Activated naive CD8-positive, alpha-beta T cell treated with anti-CD3 and anti-CD28 coated beads, Interleukin-2, amount 10 ng/mL, durations not matched to agents 7 days and 5 days (primary cell): ENCODE measurements at regions not wholly inside any gene's neighbourhood (a gene's known extent, or its start where the extent isn't known, plus 50 kb on each side); places are given as distances from the start of the nearest gene placed in this dataset.

Experiments used
- ATAC-seq: fragments of 150-1000 bp; cut with Tn5 transposase; one replicate; pipeline ENCODE4 v1.10.0; 2021; ENCODE audit warnings: low read depth, moderate library complexity
- POLR2A ChIA-PET: fragments of 350-600 bp; sonication (Branson Sonifier 250); formaldehyde crosslinking; loops from one replicate; lab custom pipeline; 2021; ENCODE audit warnings: antibody characterized with exemption; lab: Charles Lee
- DNase-seq: peaks from one replicate; pipeline ENCODE4 v3.0.0; 2021
- H3K27ac Mint-ChIP-seq: one replicate; pipeline ENCODE4 v1.8.0; 2022; ENCODE audit warnings: mild to moderate bottlenecking, mixed read lengths
- H3K27me3 Mint-ChIP-seq: one replicate; pipeline ENCODE4 v1.8.0; 2022; ENCODE audit warnings: mild to moderate bottlenecking, moderate library complexity, mixed read lengths
- H3K36me3 Mint-ChIP-seq: one replicate; pipeline ENCODE4 v1.8.0; 2021; ENCODE audit warnings: mild to moderate bottlenecking, mixed read lengths
- H3K4me1 Mint-ChIP-seq: one replicate; pipeline ENCODE4 v1.8.0; 2021; ENCODE audit warnings: mixed read lengths
- H3K4me3 Mint-ChIP-seq: one replicate; pipeline ENCODE4 v1.8.0; 2022; ENCODE audit warnings: mild to moderate bottlenecking, moderate library complexity, mixed read lengths
- H3K9me3 Mint-ChIP-seq: one replicate; pipeline ENCODE4 v1.8.0; 2021; ENCODE audit warnings: mixed read lengths

GRCh38 chr16:85523602-85524364 lies 89.3 kb upstream of the GSE1 start:
- Mint-ChIP-seq H3K27me3 (peaks cover 2% of the 10 kb centered on the region), H3K27ac (no peak overlapping the region), H3K9me3 (peaks cover 5% of the 10 kb centered on the region), H3K4me1 (peaks cover 4% of the 10 kb centered on the region), H3K4me3 (no peak overlapping the region), H3K36me3 (no peaks in the 10 kb centered on the region)
- no peak for DNase-seq
- no peak for ATAC-seq
- POLR2A ChIA-PET = no interaction called here

DNA sequence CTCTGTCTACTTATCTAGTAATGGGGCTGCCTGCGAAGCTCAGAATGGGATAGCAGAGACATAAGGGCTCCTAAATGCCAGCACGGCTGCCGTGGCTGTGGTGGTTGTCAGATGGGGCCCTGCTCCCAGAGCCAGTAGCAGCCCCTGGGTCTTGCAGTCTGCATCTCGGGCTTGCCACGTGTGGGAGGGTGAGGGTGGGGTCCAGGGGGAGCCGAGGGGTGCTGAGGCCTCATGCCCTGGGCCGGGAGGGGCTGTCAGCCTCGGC lies 88.8 kb upstream of the GSE1 start:
- H3K9me3 Mint-ChIP-seq = peaks cover 3% of the 10 kb centered on the region
- ATAC-seq = no peak
- H3K27ac Mint-ChIP-seq = no peak overlapping the region
- peaks cover 2% of the 10 kb centered on the region for H3K27me3 Mint-ChIP-seq
- H3K36me3 Mint-ChIP-seq = no peaks in the 10 kb centered on the region
- POLR2A ChIA-PET = no interaction called here
- DNase-seq = no peak
- no peak overlapping the region for H3K4me3 Mint-ChIP-seq
- H3K4me1 Mint-ChIP-seq = peaks cover 4% of the 10 kb centered on the region

DNA sequence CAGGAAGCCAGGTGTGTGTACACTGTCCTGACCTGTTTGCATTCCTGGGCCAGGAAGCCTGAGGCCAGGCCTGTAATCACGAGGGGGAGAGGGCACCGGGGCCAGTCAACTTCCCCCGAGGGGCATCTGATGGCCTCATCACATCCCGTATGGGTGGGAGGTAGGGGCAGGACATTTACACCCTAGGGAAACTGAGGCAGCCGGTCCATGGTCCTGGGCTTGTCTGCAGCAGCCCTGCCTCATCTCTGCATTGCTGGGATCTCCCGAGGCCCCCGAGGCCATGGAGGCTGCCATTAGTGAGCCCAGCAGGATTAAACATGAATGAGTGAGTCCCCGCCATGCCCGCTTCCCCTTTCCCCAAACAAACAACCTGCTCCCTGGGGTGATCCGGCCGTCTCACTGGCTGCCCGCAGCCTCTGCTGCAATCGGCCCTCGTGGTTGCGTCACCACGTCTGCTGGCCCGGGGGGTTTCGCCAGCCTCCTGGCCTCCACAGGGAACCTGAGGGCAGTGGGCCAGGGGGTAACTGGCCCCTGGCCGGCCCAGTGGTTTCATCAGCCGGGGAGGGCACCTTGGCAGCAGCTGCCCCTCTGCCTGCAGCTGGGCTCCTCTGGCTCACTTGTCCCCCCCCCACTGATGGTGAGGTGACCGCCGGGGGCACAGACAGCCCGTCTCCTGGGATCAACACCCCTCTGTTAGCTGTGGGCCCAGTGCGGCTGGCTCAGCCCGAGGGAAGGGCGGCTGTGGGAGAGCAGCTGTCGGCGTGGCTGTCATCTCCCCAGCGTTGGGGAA lies 88.3 kb upstream of the GSE1 start:
- Mint-ChIP-seq H3K9me3 (no peaks in the 10 kb centered on the region), H3K4me1 (peaks cover 2% of the 10 kb centered on the region), H3K27ac (no peak overlapping the region), H3K27me3 (peaks cover 2% of the 10 kb centered on the region), H3K36me3 (no peaks in the 10 kb centered on the region), H3K4me3 (no peak overlapping the region)
- POLR2A ChIA-PET = no interaction called here
- no peak for ATAC-seq
- DNase-seq = no peak

GRCh38 chr16:85525420-85526184 lies 87.5 kb upstream of the GSE1 start:
- peaks cover 2% of the 10 kb centered on the region for H3K27me3 Mint-ChIP-seq
- DNase-seq (no peak), ATAC-seq (no peak)
- H3K4me3 Mint-ChIP-seq = no peak overlapping the region
- H3K9me3 Mint-ChIP-seq = no peaks in the 10 kb centered on the region
- POLR2A ChIA-PET = no interaction called here
- no peaks in the 10 kb centered on the region for H3K36me3 Mint-ChIP-seq
- H3K4me1 Mint-ChIP-seq = peaks cover 2% of the 10 kb centered on the region
- H3K27ac Mint-ChIP-seq = no peak overlapping the region

DNA sequence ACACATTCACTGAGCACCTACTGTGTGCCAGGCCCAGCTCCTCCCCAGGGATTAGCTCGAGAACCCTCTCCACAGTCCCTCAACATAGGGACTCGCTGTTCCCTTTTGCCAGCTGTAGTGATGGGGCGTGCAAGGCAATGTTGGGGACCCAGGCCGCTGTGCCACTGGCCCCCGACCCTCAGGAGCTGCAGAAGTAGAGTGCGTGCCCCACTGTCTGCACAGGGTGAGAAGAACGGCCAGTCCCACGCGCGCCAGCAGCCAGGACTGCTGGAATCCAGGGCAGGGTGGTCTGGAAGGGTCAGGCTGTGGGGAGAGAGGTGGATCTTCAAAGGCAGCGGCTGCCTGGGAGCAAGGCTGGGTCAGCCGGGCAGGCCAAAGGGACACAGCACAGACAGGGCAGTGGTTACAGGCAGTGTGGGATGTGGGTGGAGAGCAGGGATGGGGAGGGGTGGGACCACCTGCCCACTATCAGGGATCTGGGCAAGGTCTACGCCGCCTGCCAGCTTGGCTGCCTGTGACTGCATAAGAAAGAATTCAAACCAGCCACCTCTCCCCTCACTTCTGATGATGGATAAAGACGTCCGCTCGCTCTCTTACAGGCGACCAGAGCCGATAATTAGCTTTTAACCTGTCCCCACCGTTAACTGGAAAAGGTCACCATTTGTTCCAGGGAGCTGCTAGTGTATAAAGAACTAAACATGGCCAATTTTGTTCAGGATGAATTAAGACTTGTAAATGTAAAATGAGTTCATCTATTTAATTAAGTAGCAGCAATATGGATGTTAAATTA lies 86.7 kb upstream of the GSE1 start:
- no peak overlapping the region for H3K27ac Mint-ChIP-seq
- POLR2A ChIA-PET = no interaction called here
- H3K9me3 Mint-ChIP-seq = no peaks in the 10 kb centered on the region
- no peak for DNase-seq
- H3K4me1 Mint-ChIP-seq = peaks cover 2% of the 10 kb centered on the region
- H3K36me3 Mint-ChIP-seq = no peaks in the 10 kb centered on the region
- peaks cover 2% of the 10 kb centered on the region for H3K27me3 Mint-ChIP-seq
- no peak overlapping the region for H3K4me3 Mint-ChIP-seq
- ATAC-seq = no peak

GRCh38 chr16:85527042-85527766 lies 85.9 kb upstream of the GSE1 start:
- ATAC-seq (no peak), DNase-seq (no peak)
- H3K4me1 Mint-ChIP-seq = peaks cover 2% of the 10 kb centered on the region
- POLR2A ChIA-PET = no interaction called here
- H3K27ac Mint-ChIP-seq = no peak overlapping the region
- no peaks in the 10 kb centered on the region for H3K36me3 Mint-ChIP-seq
- peaks cover 2% of the 10 kb centered on the region for H3K27me3 Mint-ChIP-seq
- H3K9me3 Mint-ChIP-seq = no peaks in the 10 kb centered on the region
- no peak overlapping the region for H3K4me3 Mint-ChIP-seq

DNA sequence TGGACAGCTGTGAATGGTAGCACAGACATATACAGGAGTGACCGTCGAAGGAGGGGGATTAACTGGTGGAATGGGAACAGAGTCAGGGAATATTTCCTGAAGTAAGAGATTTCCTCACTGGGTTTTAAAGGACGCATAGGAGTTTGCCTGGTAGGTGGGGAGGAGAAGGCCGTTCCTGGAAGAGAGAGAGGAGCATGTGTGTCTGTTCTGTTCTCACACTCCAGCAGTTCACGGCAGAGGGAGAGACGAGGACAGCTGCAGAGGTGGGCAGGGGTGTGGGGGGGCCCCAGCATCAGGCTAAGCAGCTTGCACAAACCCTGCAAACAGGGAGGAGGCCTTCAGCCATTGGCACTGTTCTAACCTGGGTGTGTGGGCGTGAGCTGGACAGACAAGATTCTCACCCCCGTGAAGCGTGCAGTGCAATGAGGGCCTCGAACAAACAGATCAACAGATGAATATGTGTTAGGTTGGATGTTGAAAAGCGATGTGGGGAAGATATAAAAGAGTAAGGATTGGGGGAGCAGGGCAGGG lies 85.3 kb upstream of the GSE1 start:
- POLR2A ChIA-PET = interaction anchor here (0.5 kb wide), 1 partner anchor 11 kb away, joined by 3 read pairs; no protein-coding TSS in a partner anchor
- peaks cover under 1% of the 10 kb centered on the region for H3K4me1 Mint-ChIP-seq
- ATAC-seq = no peak

GRCh38 chr16:85528528-85529387 lies 84.4 kb upstream of the GSE1 start:
- DNase-seq = no peak

More for the DNA sequence above, 85.3 kb upstream of the GSE1 start:
- Mint-ChIP-seq H3K4me3 (no peak overlapping the region), H3K9me3 (no peaks in the 10 kb centered on the region), H3K36me3 (no peaks in the 10 kb centered on the region), H3K27ac (no peak overlapping the region), H3K27me3 (peaks cover 2% of the 10 kb centered on the region)
- no peak for DNase-seq

GRCh38 chr16:85529489-85530369 lies 83.4 kb upstream of the GSE1 start:
- H3K36me3 Mint-ChIP-seq = no peaks in the 10 kb centered on the region
- DNase-seq (no peak), ATAC-seq (no peak)
- peaks cover 2% of the 10 kb centered on the region for H3K27me3 Mint-ChIP-seq
- no peaks in the 10 kb centered on the region for H3K9me3 Mint-ChIP-seq
- H3K4me1 Mint-ChIP-seq = no peaks in the 10 kb centered on the region
- POLR2A ChIA-PET = no interaction called here
- no peak overlapping the region for H3K27ac Mint-ChIP-seq
- H3K4me3 Mint-ChIP-seq = no peak overlapping the region

More at GRCh38 chr16:85528528-85529387, 84.4 kb upstream of the GSE1 start:
- Mint-ChIP-seq H3K27ac (no peak overlapping the region), H3K9me3 (no peaks in the 10 kb centered on the region), H3K36me3 (no peaks in the 10 kb centered on the region), H3K4me1 (no peaks in the 10 kb centered on the region), H3K27me3 (peaks cover 2% of the 10 kb centered on the region), H3K4me3 (no peak overlapping the region)
- POLR2A ChIA-PET = interaction anchor here (0.5 to 0.6 kb wide), 2 partner anchors 12 to 82 kb away, joined by 3 read pairs; no protein-coding TSS in a partner anchor
- ATAC-seq = peak; percentile 25

DNA sequence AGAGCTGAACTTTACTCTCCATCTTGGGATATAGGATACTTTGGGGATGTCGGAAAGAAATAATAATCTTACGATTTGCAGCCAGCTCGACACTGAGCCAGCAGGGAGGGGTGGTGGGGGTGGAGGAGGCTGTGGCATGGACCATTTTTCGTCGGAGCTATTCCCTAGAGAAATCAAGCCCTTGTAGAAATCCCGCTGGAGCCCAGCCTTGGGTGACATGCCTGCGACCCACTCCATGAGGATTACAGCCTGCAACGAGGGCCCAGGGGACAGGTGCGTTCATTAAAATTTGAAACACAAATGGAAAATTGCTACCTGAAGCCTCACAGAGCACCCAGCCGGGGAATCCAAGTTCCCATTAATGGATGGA lies 82.8 kb upstream of the GSE1 start:
- peaks cover 2% of the 10 kb centered on the region for H3K27me3 Mint-ChIP-seq
- ATAC-seq = no peak
- H3K36me3 Mint-ChIP-seq = no peaks in the 10 kb centered on the region
- H3K27ac Mint-ChIP-seq = no peak overlapping the region
- no peaks in the 10 kb centered on the region for H3K4me1 Mint-ChIP-seq
- no peak overlapping the region for H3K4me3 Mint-ChIP-seq
- POLR2A ChIA-PET = no interaction called here
- no peaks in the 10 kb centered on the region for H3K9me3 Mint-ChIP-seq
- no peak for DNase-seq

GRCh38 chr16:85531516-85531915 lies 81.6 kb upstream of the GSE1 start:
- H3K9me3 Mint-ChIP-seq = no peaks in the 10 kb centered on the region
- no peaks in the 10 kb centered on the region for H3K4me1 Mint-ChIP-seq
- no peak overlapping the region for H3K27ac Mint-ChIP-seq
- DNase-seq (no peak), ATAC-seq (no peak)
- H3K4me3 Mint-ChIP-seq = no peak overlapping the region
- H3K36me3 Mint-ChIP-seq = no peaks in the 10 kb centered on the region
- POLR2A ChIA-PET = no interaction called here
- H3K27me3 Mint-ChIP-seq = no peaks in the 10 kb centered on the region
